Skeletal muscle cell (primary cell): ENCODE measurements at regions not wholly inside any gene's neighbourhood (a gene's known extent, or its start where the extent isn't known, plus 50 kb on each side); places are given as distances from the start of the nearest gene placed in this dataset.

Experiments used
- DNase-seq: peaks from one replicate; pipeline ENCODE4 v3.0.0-alpha.2; 2010; ENCODE audit warnings: low read depth
- H3K4me3 ChIP-seq: 2 replicates; pipeline ENCODE4 v1.5.1; 2011; ENCODE audit warnings: low read depth, mild to moderate bottlenecking, control low read depth, low read length, moderate library complexity

DNA sequence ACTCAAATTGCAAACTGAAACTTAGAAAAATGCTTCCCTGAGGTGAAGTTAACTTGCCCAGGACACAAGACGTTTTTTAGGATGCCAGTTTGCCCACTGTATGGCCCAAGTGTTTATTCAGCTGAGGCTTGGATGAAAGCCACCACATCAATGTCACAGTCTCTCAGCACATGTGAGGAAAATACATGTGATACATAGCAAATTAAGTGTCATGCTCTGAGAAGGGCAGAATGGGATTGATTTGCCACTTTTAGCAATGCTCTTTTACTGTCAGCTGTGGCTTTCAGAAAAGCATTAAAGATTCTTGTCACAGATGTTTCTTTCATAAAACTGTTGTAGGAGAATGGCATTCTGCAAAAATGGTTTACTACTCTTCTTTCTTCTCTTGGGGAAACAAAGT is 165.5 kb downstream of the ZIC1 start:
- DNase-seq: no peak
- H3K4me3 ChIP-seq: no peak overlapping the region

- DNase-seq: no peak
- H3K4me3 ChIP-seq: no peak overlapping the region
These were observed 166.2 kb downstream of the ZIC1 start for GRCh38 chr3:147575391-147575790.

DNA sequence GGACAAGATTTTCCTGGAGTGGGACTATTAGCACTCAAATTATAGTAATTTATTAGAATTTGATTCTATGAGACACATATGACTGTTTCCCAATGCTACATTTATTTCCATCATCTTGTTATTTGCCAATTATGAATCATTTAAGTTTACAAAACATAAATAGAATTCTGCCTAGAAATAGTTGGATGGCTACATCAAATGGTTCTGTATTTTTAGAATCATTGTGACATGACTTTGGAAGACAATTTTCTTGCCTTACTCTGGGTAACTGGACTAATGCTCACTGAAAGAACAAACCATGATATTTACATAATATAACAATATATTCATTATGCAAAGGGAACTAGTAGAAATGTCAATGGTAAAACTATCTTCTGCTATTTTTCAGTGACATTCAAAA is 173.5 kb downstream of the ZIC1 start:
- H3K4me3 ChIP-seq: no peak overlapping the region
- DNase-seq: no peak

- peak; percentile 12 for DNase-seq
These were observed 179.9 kb downstream of the ZIC1 start for GRCh38 chr3:147589016-147589415.

DNA sequence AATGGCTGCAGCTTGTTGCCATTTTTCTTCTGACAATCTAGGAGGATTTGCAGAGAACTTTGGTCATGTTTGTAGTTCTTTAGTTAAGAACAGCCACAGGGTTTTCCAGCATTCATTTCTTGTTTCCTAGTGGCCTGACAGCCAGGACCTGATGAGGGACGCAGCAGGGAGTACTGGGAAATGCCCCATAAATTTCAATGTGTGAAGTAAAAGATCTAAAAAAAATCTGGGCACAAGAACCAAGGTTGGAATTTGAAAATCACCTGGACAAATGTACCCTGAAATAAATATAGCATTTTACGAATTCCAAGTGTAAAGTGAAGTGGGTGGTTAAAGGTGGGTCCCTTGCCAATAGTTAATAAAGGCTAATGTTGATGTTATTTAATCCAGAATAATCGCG is 195.0 kb downstream of the ZIC1 start:
- H3K4me3 ChIP-seq: no peak overlapping the region
- DNase-seq: no peak

More at GRCh38 chr3:147589016-147589415, 179.9 kb downstream of the ZIC1 start:
- no peak overlapping the region for H3K4me3 ChIP-seq

DNA sequence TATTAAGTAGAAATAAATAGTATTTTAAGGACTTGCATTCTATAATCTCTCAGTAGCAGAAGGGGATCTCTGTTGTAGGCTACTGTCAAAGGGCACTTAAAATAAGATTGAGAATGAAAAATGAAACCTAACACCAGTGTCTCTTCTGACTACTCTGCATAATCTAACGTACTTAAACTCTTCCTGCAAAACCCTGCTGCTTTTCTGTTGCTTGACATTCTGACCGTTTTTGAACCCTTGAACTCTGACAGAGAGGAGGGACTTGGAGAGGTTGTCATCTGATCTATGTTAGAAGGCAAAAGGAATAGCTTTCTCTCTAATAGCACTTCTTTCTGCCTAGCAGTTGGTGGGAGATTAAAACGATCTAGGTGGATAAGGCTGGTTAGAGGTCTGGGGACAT is 204.6 kb downstream of the ZIC1 start:
- DNase-seq: no peak
- no peak overlapping the region for H3K4me3 ChIP-seq

- DNase-seq: no peak
- no peak overlapping the region for H3K4me3 ChIP-seq
These were observed 205.0 kb downstream of the ZIC1 start for GRCh38 chr3:147614210-147614609.

GRCh38 chr3:147615035-147615434 is 205.9 kb downstream of the ZIC1 start:
- H3K4me3 ChIP-seq: no peak overlapping the region
- DNase-seq: no peak

- no peak for DNase-seq
These were observed 207.9 kb downstream of the ZIC1 start for GRCh38 chr3:147616998-147617619.

GRCh38 chr3:147618691-147619090 is 209.5 kb downstream of the ZIC1 start:
- no peak overlapping the region for H3K4me3 ChIP-seq
- DNase-seq: no peak

More at GRCh38 chr3:147616998-147617619, 207.9 kb downstream of the ZIC1 start:
- no peak overlapping the region for H3K4me3 ChIP-seq

DNA sequence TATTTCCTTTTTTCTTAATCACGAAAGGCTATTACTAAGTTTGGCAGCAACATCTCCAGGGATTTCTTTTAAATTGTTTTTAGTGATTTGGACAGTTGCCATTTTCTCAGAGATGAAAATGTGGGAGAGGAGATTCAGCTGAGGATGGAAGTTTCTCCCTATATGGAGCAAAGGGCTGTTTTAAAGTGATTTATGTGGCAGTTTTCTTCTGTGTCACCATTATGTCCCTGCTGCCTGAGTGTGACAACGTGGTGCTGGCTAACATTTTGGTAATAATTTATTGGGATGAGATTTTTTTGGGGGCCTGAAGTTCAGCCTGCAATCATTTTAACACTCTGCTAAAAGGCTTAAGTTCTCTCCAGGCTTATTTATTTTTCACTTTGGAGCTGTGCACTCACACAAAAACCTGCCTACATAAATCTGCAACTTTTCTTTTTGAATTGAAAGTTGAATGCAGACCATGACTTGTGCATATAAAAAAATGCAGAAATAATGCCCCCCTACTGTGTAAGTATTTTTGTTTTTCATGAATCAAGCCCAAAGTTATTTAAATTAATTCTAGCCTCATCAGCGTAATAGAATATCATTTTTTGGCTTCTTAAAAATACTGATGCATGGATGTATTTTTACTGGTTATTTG is 210.9 kb downstream of the ZIC1 start:
- DNase-seq: no peak
- no peak overlapping the region for H3K4me3 ChIP-seq

GRCh38 chr3:147620906-147621305 is 211.7 kb downstream of the ZIC1 start:
- DNase-seq: no peak
- H3K4me3 ChIP-seq: no peak overlapping the region

GRCh38 chr3:147630921-147631415 is 221.8 kb downstream of the ZIC1 start:
- DNase-seq: no peak
- no peak overlapping the region for H3K4me3 ChIP-seq

GRCh38 chr3:147640781-147641180 is 231.6 kb downstream of the ZIC1 start:
- H3K4me3 ChIP-seq: no peak overlapping the region
- no peak for DNase-seq

DNA sequence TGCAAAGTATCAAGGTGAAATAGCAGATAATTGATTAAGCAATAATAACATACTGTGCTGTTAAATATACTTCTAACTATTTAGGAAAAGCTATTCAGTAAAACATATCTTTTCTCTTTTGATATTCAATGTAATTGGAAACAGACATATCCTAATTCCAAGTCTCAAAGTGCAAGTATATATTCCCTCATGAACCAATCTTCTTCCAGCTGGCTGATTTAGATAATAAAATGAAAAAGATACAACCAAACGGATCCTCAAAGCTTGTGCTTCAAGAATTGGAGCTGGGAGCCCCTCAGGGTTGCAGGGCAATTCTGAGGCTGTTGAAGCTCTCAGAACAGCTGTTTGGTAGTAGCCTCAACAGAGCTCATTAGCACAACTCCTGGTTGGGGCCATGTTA is 236.6 kb downstream of the ZIC1 start:
- DNase-seq: no peak
- H3K4me3 ChIP-seq: no peak overlapping the region

- no peak overlapping the region for H3K4me3 ChIP-seq
- DNase-seq: no peak
These were observed 240.3 kb downstream of the ZIC1 start for GRCh38 chr3:147649475-147649874.

- no peak for DNase-seq
These were observed 242.1 kb downstream of the ZIC1 start for GRCh38 chr3:147651107-147651778.

DNA sequence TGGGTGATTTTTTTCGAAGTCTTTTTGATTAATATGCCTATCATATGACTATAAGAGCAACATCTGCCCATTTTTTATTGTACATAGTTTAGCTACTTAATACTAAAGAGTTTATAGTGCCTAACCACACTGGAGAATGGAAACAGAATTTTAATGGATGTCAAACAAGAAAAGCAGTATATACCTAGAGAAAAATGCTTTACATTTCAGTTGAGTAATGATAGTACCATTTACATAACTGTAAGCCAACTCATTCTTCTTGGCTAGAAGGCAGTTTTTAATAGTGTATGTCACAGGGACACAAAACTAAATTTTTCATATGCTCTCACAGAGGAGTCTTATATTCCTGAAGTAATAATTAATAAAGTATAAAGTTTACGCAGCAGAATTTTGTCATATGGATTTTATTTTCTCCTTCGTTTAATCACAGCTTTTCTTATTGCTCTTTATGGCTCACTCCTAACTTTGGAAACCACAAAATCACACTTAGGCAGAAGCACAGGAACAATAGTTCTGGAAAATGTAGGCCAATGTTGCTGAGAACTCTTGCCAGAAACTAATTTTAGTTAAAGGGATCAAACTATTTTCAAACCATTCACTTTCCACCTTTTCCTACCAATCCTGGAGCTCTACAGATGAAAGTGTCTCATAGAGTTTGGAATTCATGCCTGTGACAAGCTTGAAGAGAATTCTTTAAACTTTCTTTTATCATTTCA is 243.6 kb downstream of the ZIC1 start:
- H3K4me3 ChIP-seq: no peak overlapping the region
- DNase-seq: no peak

More at GRCh38 chr3:147651107-147651778, 242.1 kb downstream of the ZIC1 start:
- no peak overlapping the region for H3K4me3 ChIP-seq

DNA sequence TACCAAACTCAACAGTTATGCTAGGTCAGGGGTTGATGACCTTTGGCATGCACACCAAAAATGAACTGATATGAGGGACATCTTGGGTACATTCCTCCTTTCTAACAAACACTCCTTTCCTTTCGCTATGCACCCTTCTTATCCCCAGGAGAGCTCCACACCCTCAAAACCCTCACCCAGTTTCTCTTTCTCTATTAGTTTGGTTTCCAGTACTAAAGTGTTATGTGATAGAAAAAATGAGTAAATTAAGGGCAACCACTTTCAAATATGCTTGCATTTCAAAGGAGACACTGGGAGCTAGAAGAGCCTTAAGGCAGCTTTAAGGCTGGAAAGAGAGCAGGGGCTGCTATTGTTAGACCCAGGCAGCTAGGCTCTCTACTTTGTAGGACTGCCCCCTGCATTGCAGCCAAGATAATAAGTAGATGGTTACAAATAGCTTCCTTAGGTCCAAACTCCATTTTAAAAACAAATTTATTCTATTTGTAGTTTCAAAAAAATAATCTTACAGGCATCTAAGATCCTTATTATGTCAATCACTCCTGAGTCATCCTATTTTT is 244.3 kb downstream of the ZIC1 start:
- DNase-seq: no peak
- H3K4me3 ChIP-seq: no peak overlapping the region

DNA sequence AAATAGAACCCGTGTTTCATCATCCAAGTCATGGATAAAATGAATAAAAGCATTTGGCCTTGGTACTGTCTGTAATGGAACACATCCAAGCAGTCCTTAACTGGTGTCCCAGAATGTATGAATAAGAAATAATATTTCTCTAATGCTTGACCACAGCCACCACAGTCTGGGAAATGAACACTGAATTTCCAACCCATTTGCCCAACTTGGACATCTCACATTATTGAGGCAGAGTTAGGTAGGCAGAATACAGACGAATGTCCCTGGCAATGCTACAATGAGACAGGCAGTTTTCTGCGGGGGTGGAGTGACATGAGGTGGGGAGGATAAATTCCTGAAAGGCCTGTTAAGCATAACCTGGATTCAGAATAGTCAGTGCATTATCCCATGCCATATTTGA is 245.7 kb downstream of the ZIC1 start:
- no peak for DNase-seq
- H3K4me3 ChIP-seq: no peak overlapping the region
